ENCODE measurements at regions not wholly inside any gene's neighbourhood (a gene's known extent, or its start where the extent isn't known, plus 50 kb on each side); places are given as distances from the start of the nearest gene placed in this dataset.

GRCh38 chr11:133679896-133680295 is 147.6 kb upstream of the OPCML start:
- no peak for TF ChIP-seq CTCF (IDR thresholded peaks at IDR 0.05; ENCODE audit: borderline replicate concordance, extremely low read depth, low read length, poor library complexity, severe bottlenecking)
- no peak for TF ChIP-seq EZH2 (IDR thresholded peaks at IDR 0.05; ENCODE audit: borderline replicate concordance, low read depth, low read length, severe bottlenecking)

Data from DND-41 (cell line).